ENCODE measurements at regions not wholly inside any gene's neighbourhood (a gene's known extent, or its start where the extent isn't known, plus 50 kb on each side); places are given as distances from the start of the nearest gene placed in this dataset.

DNA sequence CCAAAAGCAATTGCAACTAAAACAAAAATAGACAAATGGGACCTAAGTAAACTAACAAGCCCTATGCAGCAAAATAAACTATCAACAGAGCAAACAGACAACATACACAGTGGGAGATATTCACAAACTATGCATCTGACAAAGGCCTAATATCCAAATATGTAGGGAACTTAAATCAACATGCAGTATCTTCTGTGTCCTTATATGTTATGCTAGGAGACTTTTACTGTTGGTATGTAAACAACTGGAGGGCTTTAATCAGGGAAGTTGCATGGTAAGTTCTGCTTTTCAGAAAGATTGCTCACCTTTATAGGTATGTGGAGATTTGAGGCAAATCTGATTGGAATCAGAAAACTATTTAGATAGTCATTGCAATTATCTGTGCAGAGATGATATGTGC, 461.2 kb upstream of the RIOK2 start:
- peaks cover 9% of the 10 kb centered on the region for H3K9me3 Mint-ChIP-seq (ENCODE audit: unreplicated experiment)
- H3K4me3 Mint-ChIP-seq (ENCODE audit: unreplicated experiment): no peak overlapping the region
- no peaks in the 10 kb centered on the region for H3K36me3 Mint-ChIP-seq (ENCODE audit: insufficient read depth, unreplicated experiment)
- TF ChIP-seq, protein P1, sequence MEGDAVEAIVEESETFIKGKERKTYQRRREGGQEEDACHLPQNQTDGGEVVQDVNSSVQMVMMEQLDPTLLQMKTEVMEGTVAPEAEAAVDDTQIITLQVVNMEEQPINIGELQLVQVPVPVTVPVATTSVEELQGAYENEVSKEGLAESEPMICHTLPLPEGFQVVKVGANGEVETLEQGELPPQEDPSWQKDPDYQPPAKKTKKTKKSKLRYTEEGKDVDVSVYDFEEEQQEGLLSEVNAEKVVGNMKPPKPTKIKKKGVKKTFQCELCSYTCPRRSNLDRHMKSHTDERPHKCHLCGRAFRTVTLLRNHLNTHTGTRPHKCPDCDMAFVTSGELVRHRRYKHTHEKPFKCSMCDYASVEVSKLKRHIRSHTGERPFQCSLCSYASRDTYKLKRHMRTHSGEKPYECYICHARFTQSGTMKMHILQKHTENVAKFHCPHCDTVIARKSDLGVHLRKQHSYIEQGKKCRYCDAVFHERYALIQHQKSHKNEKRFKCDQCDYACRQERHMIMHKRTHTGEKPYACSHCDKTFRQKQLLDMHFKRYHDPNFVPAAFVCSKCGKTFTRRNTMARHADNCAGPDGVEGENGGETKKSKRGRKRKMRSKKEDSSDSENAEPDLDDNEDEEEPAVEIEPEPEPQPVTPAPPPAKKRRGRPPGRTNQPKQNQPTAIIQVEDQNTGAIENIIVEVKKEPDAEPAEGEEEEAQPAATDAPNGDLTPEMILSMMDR (IDR thresholded peaks at IDR 0.05; ENCODE audit: unreplicated experiment): no peak
- BruUV-seq (replicated peaks): no TSS peak
- intact Hi-C loops (cut with micrococcal nuclease): no loop called here
- H3K4me1 Mint-ChIP-seq (ENCODE audit: insufficient read depth, unreplicated experiment): no peaks in the 10 kb centered on the region
- no peak overlapping the region for H3K27ac Mint-ChIP-seq (ENCODE audit: low read depth, unreplicated experiment)
- ChIA-PET CTCF (no interaction called here), POLR2A (no interaction called here)
- no peak for DNase-seq (ENCODE audit: unreplicated experiment)
- H3K27me3 Mint-ChIP-seq (ENCODE audit: insufficient read depth, unreplicated experiment): no peaks in the 10 kb centered on the region

DNA sequence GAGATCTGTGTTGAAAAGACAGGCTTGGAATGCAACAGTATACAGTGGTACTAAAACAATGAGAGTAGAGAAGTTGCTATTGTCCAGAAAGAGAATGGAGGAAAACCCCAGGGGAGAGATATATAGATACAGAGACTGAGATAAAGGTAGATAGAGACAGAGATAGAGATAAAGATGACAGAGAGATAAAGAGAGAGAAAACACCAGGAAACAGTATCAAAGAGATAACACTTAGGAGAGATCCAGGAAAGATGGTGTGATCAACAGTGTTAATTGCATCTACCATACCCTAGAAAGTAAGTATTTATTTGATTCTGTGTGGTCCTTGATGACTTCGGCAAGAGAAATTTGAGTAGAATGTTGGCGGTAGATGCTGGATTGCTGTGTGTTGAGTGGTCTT, 461.8 kb upstream of the RIOK2 start:
- no peaks in the 10 kb centered on the region for H3K27me3 Mint-ChIP-seq (ENCODE audit: insufficient read depth, unreplicated experiment)
- no peak overlapping the region for H3K4me3 Mint-ChIP-seq (ENCODE audit: unreplicated experiment)
- intact Hi-C loops (cut with micrococcal nuclease): no loop called here
- no peaks in the 10 kb centered on the region for H3K4me1 Mint-ChIP-seq (ENCODE audit: insufficient read depth, unreplicated experiment)
- DNase-seq (ENCODE audit: unreplicated experiment): no peak
- ChIA-PET CTCF (no interaction called here), POLR2A (no interaction called here)
- peaks cover 15% of the 10 kb centered on the region for H3K9me3 Mint-ChIP-seq (ENCODE audit: unreplicated experiment)
- no peak overlapping the region for H3K27ac Mint-ChIP-seq (ENCODE audit: low read depth, unreplicated experiment)
- TF ChIP-seq, protein P1 (IDR thresholded peaks at IDR 0.05; ENCODE audit: unreplicated experiment): no peak
- no peaks in the 10 kb centered on the region for H3K36me3 Mint-ChIP-seq (ENCODE audit: insufficient read depth, unreplicated experiment)
- BruUV-seq (replicated peaks): no TSS peak

DNA sequence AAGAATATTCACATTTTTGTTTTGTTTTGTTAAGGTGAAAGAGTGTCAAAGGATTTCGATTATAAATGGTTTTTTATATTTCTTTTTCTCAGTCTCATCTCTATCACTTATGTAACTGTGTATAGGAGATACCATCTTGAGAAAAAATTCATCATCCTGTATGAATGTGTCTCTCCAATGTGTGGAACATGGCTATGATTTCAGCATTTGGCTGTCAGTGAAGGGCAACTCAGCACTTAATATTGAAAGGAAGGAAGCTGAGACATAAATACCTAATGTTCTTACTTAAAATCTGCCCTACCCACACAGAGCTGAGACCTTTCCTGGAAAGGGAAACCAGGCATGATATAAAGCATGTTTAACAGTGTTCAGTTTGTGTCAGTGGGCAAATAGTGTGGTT, 474.2 kb upstream of the RIOK2 start:
- POLR2A ChIA-PET: interaction anchor here (0.7 kb wide), 1 partner anchor 31 kb away, joined by 3 read pairs; no protein-coding TSS in a partner anchor
- Mint-ChIP-seq H3K27me3 (ENCODE audit: insufficient read depth, unreplicated experiment) (no peaks in the 10 kb centered on the region), H3K36me3 (ENCODE audit: insufficient read depth, unreplicated experiment) (no peaks in the 10 kb centered on the region), H3K4me3 (ENCODE audit: unreplicated experiment) (no peak overlapping the region), H3K9me3 (ENCODE audit: unreplicated experiment) (no peaks in the 10 kb centered on the region), H3K27ac (ENCODE audit: low read depth, unreplicated experiment) (no peak overlapping the region), H3K4me1 (ENCODE audit: insufficient read depth, unreplicated experiment) (peaks cover 6% of the 10 kb centered on the region)
- no peak for DNase-seq (ENCODE audit: unreplicated experiment)
- no TSS peak for BruUV-seq (replicated peaks)
- TF ChIP-seq, protein P1 (IDR thresholded peaks at IDR 0.05; ENCODE audit: unreplicated experiment): no peak
- intact Hi-C loops (cut with micrococcal nuclease): no loop called here
- CTCF ChIA-PET: interaction anchor here (0.6 to 0.7 kb wide), 2 partner anchors 16 to 329 kb away, joined by 3 read pairs; no protein-coding TSS in a partner anchor

DNA sequence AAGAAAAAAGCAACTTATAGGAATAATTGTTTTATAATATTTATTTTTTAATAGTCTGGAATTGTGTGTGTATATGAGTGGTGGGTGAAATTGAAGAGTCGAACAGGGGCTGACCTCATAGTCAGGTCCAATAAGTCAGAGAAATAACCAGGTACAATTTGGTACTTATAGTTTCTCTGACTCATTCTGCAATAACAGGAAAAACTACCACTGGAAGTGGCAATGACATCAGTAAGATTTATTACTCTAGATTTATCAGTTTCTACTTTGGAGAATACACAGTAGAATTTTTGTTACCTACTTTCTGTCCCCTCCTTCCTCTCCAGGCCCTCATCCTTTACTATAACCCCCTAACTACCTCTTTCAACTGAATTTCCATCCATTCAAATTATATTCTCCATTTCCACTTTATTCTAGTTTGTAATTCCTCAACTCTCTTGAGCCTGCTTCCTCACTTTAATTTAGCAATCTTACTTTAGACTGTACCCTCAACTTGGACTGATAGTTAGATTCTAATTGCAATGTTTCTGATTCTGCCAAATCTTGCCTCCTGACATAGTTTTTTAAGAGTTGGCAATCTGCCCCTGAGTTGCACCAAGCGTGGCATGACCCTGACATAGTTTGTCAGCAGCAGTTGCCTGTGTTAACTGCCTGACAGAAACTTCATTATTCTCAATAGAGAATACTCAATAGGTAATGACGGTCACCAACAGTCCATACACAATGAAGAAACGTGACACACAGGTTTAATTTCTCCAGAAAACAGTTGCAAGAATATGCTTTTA, 475.3 kb upstream of the RIOK2 start:
- Mint-ChIP-seq H3K27ac (ENCODE audit: low read depth, unreplicated experiment) (no peak overlapping the region), H3K27me3 (ENCODE audit: insufficient read depth, unreplicated experiment) (no peaks in the 10 kb centered on the region), H3K4me3 (ENCODE audit: unreplicated experiment) (no peak overlapping the region), H3K36me3 (ENCODE audit: insufficient read depth, unreplicated experiment) (no peaks in the 10 kb centered on the region), H3K4me1 (ENCODE audit: insufficient read depth, unreplicated experiment) (peaks cover 6% of the 10 kb centered on the region), H3K9me3 (ENCODE audit: unreplicated experiment) (no peaks in the 10 kb centered on the region)
- TF ChIP-seq, protein P1 (IDR thresholded peaks at IDR 0.05; ENCODE audit: unreplicated experiment): no peak
- no peak for DNase-seq (ENCODE audit: unreplicated experiment)
- ChIA-PET POLR2A (no interaction called here), CTCF (no interaction called here)
- intact Hi-C loops (cut with micrococcal nuclease): no loop called here
- no TSS peak for BruUV-seq (replicated peaks)
